Prostate gland (tissue), 2 donors: ENCODE measurements at regions not wholly inside any gene's neighbourhood (a gene's known extent, or its start where the extent isn't known, plus 50 kb on each side); places are given as distances from the start of the nearest gene placed in this dataset.

Experiments
- DNase-seq: peaks from one replicate; pipeline ENCODE4 v3.0.0-alpha.2; 2019; ENCODE audit warnings: low spot score
- H3K27ac ChIP-seq, 2 donors: fragments of 200-600 bp; sonication (generic); 2 replicates each; pipeline ENCODE4 v1.5.1; 2017 to 2019
- H3K27me3 ChIP-seq: fragments of 200-600 bp; sonication (generic); replicated peaks from 2 replicates; pipeline ENCODE4 v1.5.1; 2019; ENCODE audit not compliant: insufficient read depth
- H3K36me3 ChIP-seq, 2 donors: fragments of 200-600 bp; sonication (generic); 1 replicate in 1 of 2; 2 replicates in 1 of 2; pipeline versions ENCODE4 v1.5.1 to v1.8.1; 2017 to 2019
- H3K4me1 ChIP-seq: fragments of 200-600 bp; sonication (generic); replicated peaks from 2 replicates; pipeline ENCODE4 v1.5.1; 2019
- H3K4me3 ChIP-seq, 2 donors: fragments of 200-600 bp; sonication (generic); 2 replicates each; pipeline ENCODE4 v1.5.1; 2017 to 2019
- H3K9me3 ChIP-seq: fragments of 200-600 bp; sonication (generic); 2 replicates; pipeline ENCODE4 v1.5.1; 2017
- CTCF ChIP-seq, 4 experiments: fragments of 200-600 bp in 2 of 4; fragments of 450-650 bp in 2 of 4; sonication (generic) in 2 of 4; IDR thresholded peaks; 1 replicate in 3 of 4; 2 replicates in 1 of 4; pipeline ENCODE4 v1.5.1; 2016 to 2019; ENCODE audit warnings: antibody characterized with exemption in 4 of 4, mild to moderate bottlenecking in 2 of 4, moderate library complexity in 2 of 4
- POLR2A ChIP-seq: fragments of 450-650 bp; IDR thresholded peaks from one replicate; pipeline ENCODE4 v1.6.1; 2016; ENCODE audit warnings: antibody characterized with exemption, mild to moderate bottlenecking
- POLR2AphosphoS5 ChIP-seq: sonication (generic); formaldehyde crosslinking; IDR thresholded peaks from one replicate; pipeline ENCODE4 v1.6.1; 2017; ENCODE audit warnings: antibody characterized with exemption
- WGBS: methylation state at CpG from one replicate; pipeline ENCODE4 v1.1.5; 2018; 5-methylcytosine and 5-hydroxymethylcytosine counted together
- intact Hi-C: fragments of 100-400 bp; cut with DNase I; formaldehyde crosslinking; loops from one replicate; pipeline ENCODE4 v1.14.2; 2022

DNA sequence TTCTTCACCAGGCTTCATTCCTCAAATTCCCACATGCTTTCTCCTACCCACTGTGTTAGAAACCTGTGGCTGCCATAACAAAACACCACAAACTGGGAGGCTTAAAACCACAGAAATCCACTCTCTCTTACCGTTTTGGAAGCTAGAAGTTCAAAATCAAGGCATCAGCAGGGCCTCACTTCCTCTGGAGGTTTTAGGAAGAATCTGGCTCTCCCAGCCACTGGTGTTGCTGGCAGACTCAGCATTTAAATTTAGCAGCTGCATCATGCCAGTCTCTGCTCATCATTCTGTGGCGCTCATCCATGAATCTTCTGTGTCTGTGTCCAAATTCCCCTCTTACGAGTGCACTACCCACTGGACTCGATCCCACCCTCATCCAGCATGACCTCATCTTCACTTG is 248.5 kb downstream of the ZNF516 start:
- H3K4me3 ChIP-seq, result no peak overlapping the region
- H3K27me3 ChIP-seq, result no peaks in the 10 kb centered on the region
- no peak overlapping the region for H3K27ac ChIP-seq
- 73% methylated on average over 4 of the region's 4 CpGs for WGBS
- intact Hi-C loops, result no loop called here
- DNase-seq, result no peak
- H3K9me3 ChIP-seq, result no peaks in the 10 kb centered on the region
- no peaks in the 10 kb centered on the region for H3K36me3 ChIP-seq
- TF ChIP-seq CTCF (IDR thresholded peaks at IDR 0.05) (no peak), POLR2AphosphoS5 (no peak)
- no peaks in the 10 kb centered on the region for H3K4me1 ChIP-seq

GRCh38 chr18:76234676-76235060 is 260.4 kb downstream of the ZNF516 start:
- Histone ChIP-seq H3K4me1 (no peaks in the 10 kb centered on the region), H3K9me3 (no peaks in the 10 kb centered on the region), H3K36me3 (no peaks in the 10 kb centered on the region), H3K27me3 (no peaks in the 10 kb centered on the region), H3K27ac (no peak overlapping the region), H3K4me3 (no peak overlapping the region)
- no peak for DNase-seq
- intact Hi-C loops, result no loop called here
- 14% methylated on average over 12 of the region's 12 CpGs for WGBS
- TF ChIP-seq POLR2AphosphoS5 (no peak), POLR2A (no peak), CTCF (IDR thresholded peaks at IDR 0.05) (no peak)

DNA sequence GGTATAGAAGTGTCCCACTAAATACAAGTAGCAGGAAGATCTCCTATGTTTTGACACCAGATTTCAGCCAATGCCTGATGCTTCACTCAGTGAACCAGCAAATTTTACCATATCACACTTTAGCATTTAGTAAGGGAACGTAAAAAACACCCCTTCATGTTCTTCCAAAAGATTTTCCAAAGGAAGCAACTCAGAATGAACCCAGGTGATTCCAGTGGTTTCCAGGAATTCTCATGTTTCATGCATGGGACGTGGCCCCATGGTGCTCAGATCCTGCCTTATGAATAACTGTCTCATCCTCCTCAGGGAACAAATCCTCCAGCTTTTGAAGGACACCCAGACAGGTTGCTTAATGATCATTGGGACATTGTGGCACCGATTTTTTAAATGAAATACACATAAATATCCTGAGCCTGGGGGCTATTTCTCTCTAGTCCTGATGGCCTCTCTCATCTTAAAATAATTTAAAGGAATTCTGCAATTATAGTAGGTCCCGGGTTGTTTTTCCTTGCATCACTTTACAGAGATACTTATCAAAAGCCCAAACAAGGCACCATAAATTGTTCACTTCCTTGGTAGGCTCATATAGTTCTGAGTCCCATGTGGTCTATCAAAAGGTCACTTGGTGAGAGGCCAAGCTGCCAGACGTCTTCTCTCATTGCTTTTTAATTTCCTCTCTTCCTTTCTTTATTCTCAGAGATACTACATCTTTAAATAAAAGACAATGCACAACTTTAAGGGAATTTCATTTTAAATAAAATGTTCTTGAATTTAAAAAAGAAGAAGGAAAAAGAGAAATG is 261.0 kb downstream of the ZNF516 start:
- Histone ChIP-seq H3K27me3 (no peaks in the 10 kb centered on the region), H3K9me3 (no peaks in the 10 kb centered on the region), H3K4me1 (no peaks in the 10 kb centered on the region), H3K27ac (no peak overlapping the region), H3K36me3 (no peaks in the 10 kb centered on the region), H3K4me3 (no peak overlapping the region)
- intact Hi-C loops, result no loop called here
- no peak for DNase-seq
- WGBS, result 44% methylated on average over 5 of the region's 5 CpGs
- TF ChIP-seq POLR2A (no peak), CTCF (IDR thresholded peaks at IDR 0.05) (no peak), POLR2AphosphoS5 (no peak)

GRCh38 chr18:76233406-76233805 is 261.6 kb downstream of the ZNF516 start:
- Histone ChIP-seq H3K4me1 (no peaks in the 10 kb centered on the region), H3K36me3 (no peaks in the 10 kb centered on the region), H3K4me3 (no peak overlapping the region), H3K27ac (no peak overlapping the region), H3K9me3 (no peaks in the 10 kb centered on the region), H3K27me3 (no peaks in the 10 kb centered on the region)
- intact Hi-C loops, result no loop called here
- no peak for TF ChIP-seq POLR2AphosphoS5
- no peak for TF ChIP-seq POLR2A
- no peak for TF ChIP-seq CTCF (IDR thresholded peaks at IDR 0.05)
- WGBS, result 69% methylated on average over 1 of the region's 1 CpG
- no peak for DNase-seq

- WGBS, result 60% methylated on average over 3 of the region's 3 CpGs
These were observed 262.3 kb downstream of the ZNF516 start for GRCh38 chr18:76232779-76233178.

More at GRCh38 chr18:76232779-76233178, 262.3 kb downstream of the ZNF516 start:
- no peak for TF ChIP-seq POLR2AphosphoS5
- no peak for TF ChIP-seq POLR2A
- TF ChIP-seq CTCF (IDR thresholded peaks at IDR 0.05), result no peak
- H3K36me3 ChIP-seq, result no peaks in the 10 kb centered on the region
- no peak for DNase-seq
- H3K27me3 ChIP-seq, result no peaks in the 10 kb centered on the region
- H3K9me3 ChIP-seq, result no peaks in the 10 kb centered on the region
- no peaks in the 10 kb centered on the region for H3K4me1 ChIP-seq
- intact Hi-C loops, result no loop called here
- no peak overlapping the region for H3K27ac ChIP-seq
- H3K4me3 ChIP-seq, result no peak overlapping the region
